ENCODE measurements at regions not wholly inside any gene's neighbourhood (a gene's known extent, or its start where the extent isn't known, plus 50 kb on each side); places are given as distances from the start of the nearest gene placed in this dataset.

DNA sequence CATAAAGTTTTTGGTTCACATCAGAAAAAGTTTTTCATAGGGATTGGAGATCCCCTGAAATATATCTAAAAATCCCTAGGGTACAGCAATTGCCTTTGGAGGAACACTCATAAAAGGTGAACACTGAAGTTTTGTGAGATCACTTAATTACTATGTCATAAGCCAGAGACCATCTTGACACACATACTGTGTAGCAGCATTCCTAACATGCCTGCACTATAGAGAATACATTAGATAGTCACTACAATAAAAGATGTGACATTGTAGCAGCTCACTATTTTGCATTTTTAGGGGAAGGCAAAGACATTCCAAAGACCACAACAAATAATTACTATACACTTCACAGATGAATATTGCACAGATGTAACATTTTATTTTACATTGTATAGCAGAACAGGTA, 779.9 kb downstream of the KCNT2 start:
- Histone ChIP-seq H3K27me3 (ENCODE audit: insufficient read depth, low read length) (no peaks in the 10 kb centered on the region), H3K4me3 (ENCODE audit: low read length) (no peak overlapping the region), H3K4me1 (ENCODE audit: insufficient read depth, low read length) (no peaks in the 10 kb centered on the region), H3K9me3 (ENCODE audit: low read depth, low read length) (no peaks in the 10 kb centered on the region)

- Histone ChIP-seq H3K27me3 (ENCODE audit: insufficient read depth, low read length) (no peaks in the 10 kb centered on the region), H3K4me1 (ENCODE audit: insufficient read depth, low read length) (no peaks in the 10 kb centered on the region), H3K4me3 (ENCODE audit: low read length) (no peak overlapping the region), H3K9me3 (ENCODE audit: low read depth, low read length) (peaks cover 12% of the 10 kb centered on the region)
These were observed 787.3 kb downstream of the KCNT2 start for GRCh38 chr1:195820925-195821324.

GRCh38 chr1:195806060-195806459, 802.2 kb downstream of the KCNT2 start:
- no peaks in the 10 kb centered on the region for H3K27me3 ChIP-seq (ENCODE audit: insufficient read depth, low read length)
- no peaks in the 10 kb centered on the region for H3K4me1 ChIP-seq (ENCODE audit: insufficient read depth, low read length)
- H3K4me3 ChIP-seq (ENCODE audit: low read length): no peak overlapping the region
- no peaks in the 10 kb centered on the region for H3K9me3 ChIP-seq (ENCODE audit: low read depth, low read length)

DNA sequence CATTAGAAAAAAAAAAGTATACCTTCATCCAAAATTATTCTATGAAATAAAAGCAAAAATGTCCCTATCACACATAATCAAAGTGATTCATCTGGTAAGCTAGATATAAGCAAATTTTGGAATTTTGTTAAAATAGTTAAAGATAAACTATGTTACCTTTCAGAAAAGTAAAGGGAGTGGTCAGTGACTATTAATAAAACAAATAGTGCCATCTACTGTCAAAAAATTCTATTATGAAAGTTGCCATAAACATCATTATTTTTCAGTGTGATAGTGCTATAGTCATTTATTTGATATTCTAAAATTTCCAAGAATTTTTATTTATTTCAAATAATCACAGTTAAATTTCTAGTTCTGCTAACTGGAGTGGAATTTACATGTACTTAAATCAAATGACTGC, 803.7 kb downstream of the KCNT2 start:
- no peaks in the 10 kb centered on the region for H3K27me3 ChIP-seq (ENCODE audit: insufficient read depth, low read length)
- no peak overlapping the region for H3K4me3 ChIP-seq (ENCODE audit: low read length)
- no peaks in the 10 kb centered on the region for H3K9me3 ChIP-seq (ENCODE audit: low read depth, low read length)

DNA sequence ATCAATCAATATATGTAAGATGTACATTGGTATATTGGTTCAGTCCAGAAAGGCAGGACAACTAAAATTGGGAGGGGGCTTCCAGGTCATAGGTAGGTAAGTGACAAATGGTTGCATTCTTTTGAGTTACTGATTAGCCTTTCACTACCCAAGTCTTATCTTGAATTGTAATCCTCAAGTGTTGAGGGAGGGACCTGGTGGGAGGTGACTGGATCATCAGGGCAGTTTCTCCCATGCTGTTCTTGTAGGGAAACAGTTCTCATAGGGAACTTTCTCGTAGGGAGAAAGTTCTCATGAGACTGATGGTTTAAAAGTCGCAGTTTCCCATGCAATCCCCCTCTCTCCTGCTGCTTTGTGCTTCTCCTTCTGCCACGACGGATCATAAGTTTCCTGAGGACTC, 809.2 kb downstream of the KCNT2 start:
- Histone ChIP-seq H3K4me1 (ENCODE audit: insufficient read depth, low read length) (no peaks in the 10 kb centered on the region), H3K9me3 (ENCODE audit: low read depth, low read length) (no peaks in the 10 kb centered on the region), H3K4me3 (ENCODE audit: low read length) (no peak overlapping the region), H3K27me3 (ENCODE audit: insufficient read depth, low read length) (no peaks in the 10 kb centered on the region)

More for the DNA sequence above, 803.7 kb downstream of the KCNT2 start:
- no peaks in the 10 kb centered on the region for H3K4me1 ChIP-seq (ENCODE audit: insufficient read depth, low read length)

DNA sequence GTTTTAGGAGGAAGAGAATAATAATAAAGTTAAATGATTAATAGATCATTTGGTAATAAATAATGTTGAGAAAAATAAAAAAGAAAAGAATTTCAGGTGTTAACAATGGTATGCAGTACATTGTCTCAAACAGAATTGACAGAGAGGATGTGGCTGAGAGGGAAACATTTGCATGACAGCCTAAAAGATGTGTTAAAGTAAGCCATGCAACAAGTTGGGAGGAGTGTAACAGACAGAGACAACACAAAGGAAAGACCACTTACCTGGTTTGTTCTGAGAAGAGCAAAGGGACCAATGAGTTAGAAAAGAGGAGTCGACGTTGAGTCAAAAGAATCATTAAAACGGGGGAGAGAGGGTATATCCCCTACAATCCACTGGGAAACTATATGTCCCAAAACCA, 814.0 kb downstream of the KCNT2 start:
- Histone ChIP-seq H3K27me3 (ENCODE audit: insufficient read depth, low read length) (no peaks in the 10 kb centered on the region), H3K4me3 (ENCODE audit: low read length) (no peak overlapping the region), H3K9me3 (ENCODE audit: low read depth, low read length) (no peaks in the 10 kb centered on the region), H3K4me1 (ENCODE audit: insufficient read depth, low read length) (no peaks in the 10 kb centered on the region)

DNA sequence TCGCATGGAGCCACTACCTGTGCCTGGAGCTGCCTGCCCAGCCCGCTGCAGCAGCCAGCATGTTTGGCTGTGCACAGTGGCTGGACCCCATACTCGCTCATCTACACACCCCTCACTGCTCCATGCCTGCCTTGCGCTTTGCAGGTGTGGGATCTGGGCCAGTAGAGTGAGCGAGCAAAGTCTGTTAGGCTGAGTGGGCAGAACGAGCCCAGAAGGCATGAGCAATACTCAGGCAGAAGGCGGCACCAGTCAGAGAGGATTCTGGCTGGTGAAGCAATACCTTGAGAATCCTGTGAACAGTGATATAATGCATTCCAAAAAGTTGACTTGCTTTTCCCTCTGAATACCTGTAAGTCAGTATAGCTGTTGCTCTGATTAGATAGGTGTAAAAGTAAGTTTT, 816.4 kb downstream of the KCNT2 start:
- no peak overlapping the region for H3K4me3 ChIP-seq (ENCODE audit: low read length)
- H3K27me3 ChIP-seq (ENCODE audit: insufficient read depth, low read length): no peaks in the 10 kb centered on the region
- H3K9me3 ChIP-seq (ENCODE audit: low read depth, low read length): no peaks in the 10 kb centered on the region
- no peaks in the 10 kb centered on the region for H3K4me1 ChIP-seq (ENCODE audit: insufficient read depth, low read length)

- no peaks in the 10 kb centered on the region for H3K4me1 ChIP-seq (ENCODE audit: insufficient read depth, low read length)
These were observed 817.6 kb downstream of the KCNT2 start for GRCh38 chr1:195790514-195791168.

DNA sequence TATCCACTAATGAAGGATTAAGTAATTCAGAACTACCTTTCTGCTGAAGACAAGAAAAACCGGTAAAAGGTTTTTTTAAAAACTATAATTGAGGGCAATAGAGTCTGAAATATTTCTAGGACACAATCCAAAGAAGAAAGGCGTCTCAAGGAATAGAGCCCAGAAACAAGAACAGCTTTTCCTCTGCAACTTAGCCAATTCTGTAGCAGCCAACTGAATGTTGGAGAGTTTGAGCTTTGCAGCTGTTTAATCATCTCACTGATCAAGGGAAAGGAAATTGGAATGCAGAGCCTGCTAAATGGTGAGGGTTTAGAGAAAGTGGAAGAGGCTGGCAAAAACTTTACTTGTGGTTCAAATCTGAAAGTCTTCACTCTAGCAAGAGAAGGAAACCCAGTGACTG, 818.9 kb downstream of the KCNT2 start:
- Histone ChIP-seq H3K4me3 (ENCODE audit: low read length) (no peak overlapping the region), H3K4me1 (ENCODE audit: insufficient read depth, low read length) (no peaks in the 10 kb centered on the region), H3K27me3 (ENCODE audit: insufficient read depth, low read length) (no peaks in the 10 kb centered on the region), H3K9me3 (ENCODE audit: low read depth, low read length) (no peaks in the 10 kb centered on the region)

More at GRCh38 chr1:195790514-195791168, 817.6 kb downstream of the KCNT2 start:
- Histone ChIP-seq H3K27me3 (ENCODE audit: insufficient read depth, low read length) (no peaks in the 10 kb centered on the region), H3K9me3 (ENCODE audit: low read depth, low read length) (no peaks in the 10 kb centered on the region), H3K4me3 (ENCODE audit: low read length) (no peak overlapping the region)

GRCh38 chr1:195788721-195789120, 819.5 kb downstream of the KCNT2 start:
- Histone ChIP-seq H3K4me3 (ENCODE audit: low read length) (no peak overlapping the region), H3K9me3 (ENCODE audit: low read depth, low read length) (no peaks in the 10 kb centered on the region), H3K4me1 (ENCODE audit: insufficient read depth, low read length) (no peaks in the 10 kb centered on the region), H3K27me3 (ENCODE audit: insufficient read depth, low read length) (no peaks in the 10 kb centered on the region)

- Histone ChIP-seq H3K27me3 (ENCODE audit: insufficient read depth, low read length) (no peaks in the 10 kb centered on the region), H3K9me3 (ENCODE audit: low read depth, low read length) (no peaks in the 10 kb centered on the region), H3K4me1 (ENCODE audit: insufficient read depth, low read length) (no peaks in the 10 kb centered on the region), H3K4me3 (ENCODE audit: low read length) (no peak overlapping the region)
These were observed 822.4 kb downstream of the KCNT2 start for GRCh38 chr1:195785830-195786229.

GRCh38 chr1:195773931-195774330, 834.3 kb downstream of the KCNT2 start:
- no peak overlapping the region for H3K4me3 ChIP-seq (ENCODE audit: low read length)
- H3K4me1 ChIP-seq (ENCODE audit: insufficient read depth, low read length): no peaks in the 10 kb centered on the region

DNA sequence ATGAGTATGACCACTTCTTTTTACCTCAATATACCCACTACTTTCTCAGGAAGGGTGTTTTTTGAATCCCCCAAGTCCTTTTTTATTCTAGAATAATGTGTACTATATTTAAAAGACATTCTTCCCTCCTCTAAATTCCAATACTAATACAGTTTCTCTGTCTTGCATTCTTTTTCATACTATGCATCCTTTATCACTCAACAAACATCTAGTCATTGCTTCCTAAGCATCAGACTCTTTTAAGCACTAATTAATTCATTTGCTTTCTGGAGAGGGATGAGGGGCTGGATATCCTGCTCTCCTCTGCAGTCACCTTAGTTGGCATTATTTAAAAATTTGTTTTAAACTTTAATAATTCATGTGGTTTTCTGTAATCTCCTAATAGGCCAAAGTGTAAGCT, 838.8 kb downstream of the KCNT2 start:
- H3K9me3 ChIP-seq (ENCODE audit: low read depth, low read length): peaks cover 5% of the 10 kb centered on the region
- H3K4me1 ChIP-seq (ENCODE audit: insufficient read depth, low read length): no peaks in the 10 kb centered on the region
- no peaks in the 10 kb centered on the region for H3K27me3 ChIP-seq (ENCODE audit: insufficient read depth, low read length)
- no peak overlapping the region for H3K4me3 ChIP-seq (ENCODE audit: low read length)

More at GRCh38 chr1:195773931-195774330, 834.3 kb downstream of the KCNT2 start:
- Histone ChIP-seq H3K9me3 (ENCODE audit: low read depth, low read length) (peaks cover 5% of the 10 kb centered on the region), H3K27me3 (ENCODE audit: insufficient read depth, low read length) (no peaks in the 10 kb centered on the region)

- H3K4me3 ChIP-seq (ENCODE audit: low read length): no peak overlapping the region
- no peaks in the 10 kb centered on the region for H3K27me3 ChIP-seq (ENCODE audit: insufficient read depth, low read length)
- peaks cover 5% of the 10 kb centered on the region for H3K9me3 ChIP-seq (ENCODE audit: low read depth, low read length)
- no peaks in the 10 kb centered on the region for H3K4me1 ChIP-seq (ENCODE audit: insufficient read depth, low read length)
These were observed 839.3 kb downstream of the KCNT2 start for GRCh38 chr1:195768936-195769335.

DNA sequence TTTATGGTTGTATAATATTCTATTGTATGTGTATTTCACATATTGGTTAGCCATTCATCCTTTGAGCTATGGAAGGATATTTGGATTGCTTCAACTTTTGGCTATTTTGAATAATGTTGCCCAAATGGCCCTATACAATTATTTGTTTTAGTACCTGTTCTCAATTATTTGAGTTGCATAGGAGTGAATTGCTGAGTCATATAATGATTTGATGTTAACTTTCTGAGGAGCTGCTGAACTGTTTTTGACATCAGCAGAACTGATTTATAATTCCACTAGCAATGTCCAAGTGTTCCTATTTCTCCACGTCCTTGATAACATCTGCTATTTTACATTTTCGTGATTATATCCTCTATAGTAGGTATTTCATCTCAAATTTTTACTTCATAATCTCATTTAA, 839.9 kb downstream of the KCNT2 start:
- no peaks in the 10 kb centered on the region for H3K4me1 ChIP-seq (ENCODE audit: insufficient read depth, low read length)
- no peaks in the 10 kb centered on the region for H3K27me3 ChIP-seq (ENCODE audit: insufficient read depth, low read length)
- H3K9me3 ChIP-seq (ENCODE audit: low read depth, low read length): peaks cover 5% of the 10 kb centered on the region
- H3K4me3 ChIP-seq (ENCODE audit: low read length): no peak overlapping the region

- Histone ChIP-seq H3K9me3 (ENCODE audit: low read depth, low read length) (peaks cover 5% of the 10 kb centered on the region), H3K27me3 (ENCODE audit: insufficient read depth, low read length) (no peaks in the 10 kb centered on the region), H3K4me3 (ENCODE audit: low read length) (no peak overlapping the region), H3K4me1 (ENCODE audit: insufficient read depth, low read length) (no peaks in the 10 kb centered on the region)
These were observed 841.5 kb downstream of the KCNT2 start for GRCh38 chr1:195766709-195767108.

Data from mononuclear cell (primary cell).